ENCODE measurements at regions not wholly inside any gene's neighbourhood (a gene's known extent, or its start where the extent isn't known, plus 50 kb on each side); places are given as distances from the start of the nearest gene placed in this dataset.
"Not testable (repeated sequence)": the region's sequence is repeated elsewhere in the genome, so short reads cannot be mapped to it uniquely, and the experiment has no call there.

- Mint-ChIP-seq H3K27ac (no peak overlapping the region), H3K36me3 (ENCODE audit: low read depth) (no peaks in the 10 kb centered on the region), H3K9me3 (peaks cover 6% of the 10 kb centered on the region), H3K27me3 (no peaks in the 10 kb centered on the region), H3K4me1 (ENCODE audit: low read depth) (no peaks in the 10 kb centered on the region), H3K4me3 (no peak overlapping the region)
- no peak for DNase-seq
These were observed 434.6 kb upstream of the FRG1 start for GRCh38 chr4:189506080-189506479.

- Mint-ChIP-seq H3K9me3 (peaks cover 6% of the 10 kb centered on the region), H3K27me3 (no peaks in the 10 kb centered on the region), H3K4me1 (ENCODE audit: low read depth) (no peaks in the 10 kb centered on the region), H3K36me3 (ENCODE audit: low read depth) (no peaks in the 10 kb centered on the region), H3K4me3 (no peak overlapping the region), H3K27ac (no peak overlapping the region)
- no peak for DNase-seq
These were observed 433.6 kb upstream of the FRG1 start for GRCh38 chr4:189507060-189507459.

- H3K27ac Mint-ChIP-seq, result no peak overlapping the region
- no peaks in the 10 kb centered on the region for H3K36me3 Mint-ChIP-seq (ENCODE audit: low read depth)
- H3K27me3 Mint-ChIP-seq, result no peaks in the 10 kb centered on the region
- H3K4me3 Mint-ChIP-seq, result no peak overlapping the region
- no peaks in the 10 kb centered on the region for H3K4me1 Mint-ChIP-seq (ENCODE audit: low read depth)
- peaks cover 2% of the 10 kb centered on the region for H3K9me3 Mint-ChIP-seq
- DNase-seq, result no peak
These were observed 430.1 kb upstream of the FRG1 start for GRCh38 chr4:189510601-189511000.

- H3K9me3 Mint-ChIP-seq, result peaks cover 2% of the 10 kb centered on the region
- H3K4me1 Mint-ChIP-seq (ENCODE audit: low read depth), result no peaks in the 10 kb centered on the region
- no peak for DNase-seq
- H3K4me3 Mint-ChIP-seq, result no peak overlapping the region
- no peak overlapping the region for H3K27ac Mint-ChIP-seq
- no peaks in the 10 kb centered on the region for H3K27me3 Mint-ChIP-seq
- H3K36me3 Mint-ChIP-seq (ENCODE audit: low read depth), result no peaks in the 10 kb centered on the region
These were observed 429.1 kb upstream of the FRG1 start for GRCh38 chr4:189511581-189511980.

- no peak overlapping the region for H3K27ac Mint-ChIP-seq
- H3K36me3 Mint-ChIP-seq (ENCODE audit: low read depth), result no peaks in the 10 kb centered on the region
- no peak overlapping the region for H3K4me3 Mint-ChIP-seq
- peaks cover 2% of the 10 kb centered on the region for H3K9me3 Mint-ChIP-seq
- H3K4me1 Mint-ChIP-seq (ENCODE audit: low read depth), result no peaks in the 10 kb centered on the region
- no peak for DNase-seq
- no peaks in the 10 kb centered on the region for H3K27me3 Mint-ChIP-seq
These were observed 427.3 kb upstream of the FRG1 start for GRCh38 chr4:189513421-189513820.

GRCh38 chr4:189514209-189514608, 426.5 kb upstream of the FRG1 start:
- no peaks in the 10 kb centered on the region for H3K27me3 Mint-ChIP-seq
- no peaks in the 10 kb centered on the region for H3K4me1 Mint-ChIP-seq (ENCODE audit: low read depth)
- H3K27ac Mint-ChIP-seq, result no peak overlapping the region
- no peak overlapping the region for H3K4me3 Mint-ChIP-seq
- no peaks in the 10 kb centered on the region for H3K36me3 Mint-ChIP-seq (ENCODE audit: low read depth)
- DNase-seq, result no peak
- H3K9me3 Mint-ChIP-seq, result peaks cover 2% of the 10 kb centered on the region

- Mint-ChIP-seq H3K9me3 (peaks cover 2% of the 10 kb centered on the region), H3K4me1 (ENCODE audit: low read depth) (no peaks in the 10 kb centered on the region), H3K27ac (no peak overlapping the region), H3K4me3 (no peak overlapping the region), H3K27me3 (no peaks in the 10 kb centered on the region), H3K36me3 (ENCODE audit: low read depth) (no peaks in the 10 kb centered on the region)
- no peak for DNase-seq
These were observed 423.8 kb upstream of the FRG1 start for GRCh38 chr4:189516902-189517301.

GRCh38 chr4:189519186-189519585, 421.5 kb upstream of the FRG1 start:
- no peaks in the 10 kb centered on the region for H3K27me3 Mint-ChIP-seq
- DNase-seq, result no peak
- no peaks in the 10 kb centered on the region for H3K36me3 Mint-ChIP-seq (ENCODE audit: low read depth)
- H3K9me3 Mint-ChIP-seq, result peaks cover 7% of the 10 kb centered on the region
- H3K27ac Mint-ChIP-seq, result no peak overlapping the region
- no peak overlapping the region for H3K4me3 Mint-ChIP-seq
- H3K4me1 Mint-ChIP-seq (ENCODE audit: low read depth), result no peaks in the 10 kb centered on the region

- Mint-ChIP-seq H3K27me3 (no peaks in the 10 kb centered on the region), H3K4me1 (ENCODE audit: low read depth) (no peaks in the 10 kb centered on the region), H3K36me3 (ENCODE audit: low read depth) (no peaks in the 10 kb centered on the region), H3K9me3 (peaks cover 30% of the 10 kb centered on the region), H3K27ac (no peak overlapping the region), H3K4me3 (no peak overlapping the region)
- DNase-seq, result no peak
These were observed 415.4 kb upstream of the FRG1 start for GRCh38 chr4:189525304-189525703.

GRCh38 chr4:189530848-189531247, 409.8 kb upstream of the FRG1 start:
- Mint-ChIP-seq H3K27ac (no peak overlapping the region), H3K27me3 (no peaks in the 10 kb centered on the region), H3K4me3 (no peak overlapping the region), H3K4me1 (ENCODE audit: low read depth) (no peaks in the 10 kb centered on the region), H3K9me3 (peaks cover 27% of the 10 kb centered on the region), H3K36me3 (ENCODE audit: low read depth) (no peaks in the 10 kb centered on the region)
- no peak for DNase-seq

- no peaks in the 10 kb centered on the region for H3K27me3 Mint-ChIP-seq
- no peak for DNase-seq
- H3K36me3 Mint-ChIP-seq (ENCODE audit: low read depth), result no peaks in the 10 kb centered on the region
- peaks cover 19% of the 10 kb centered on the region for H3K9me3 Mint-ChIP-seq
- H3K4me1 Mint-ChIP-seq (ENCODE audit: low read depth), result no peaks in the 10 kb centered on the region
- H3K27ac Mint-ChIP-seq, result no peak overlapping the region
- no peak overlapping the region for H3K4me3 Mint-ChIP-seq
These were observed 407.1 kb upstream of the FRG1 start for GRCh38 chr4:189533603-189534002.

GRCh38 chr4:189547559-189547958, 393.1 kb upstream of the FRG1 start:
- no peaks in the 10 kb centered on the region for H3K36me3 Mint-ChIP-seq (ENCODE audit: low read depth)
- H3K4me3 Mint-ChIP-seq, result no peak overlapping the region
- H3K9me3 Mint-ChIP-seq, result peaks cover 5% of the 10 kb centered on the region
- no peak overlapping the region for H3K27ac Mint-ChIP-seq
- no peak for DNase-seq
- no peaks in the 10 kb centered on the region for H3K27me3 Mint-ChIP-seq
- H3K4me1 Mint-ChIP-seq (ENCODE audit: low read depth), result no peaks in the 10 kb centered on the region

GRCh38 chr4:189548484-189549125, 392.1 kb upstream of the FRG1 start:
- no peak overlapping the region for H3K27ac Mint-ChIP-seq
- H3K36me3 Mint-ChIP-seq (ENCODE audit: low read depth), result no peaks in the 10 kb centered on the region
- no peaks in the 10 kb centered on the region for H3K4me1 Mint-ChIP-seq (ENCODE audit: low read depth)
- H3K27me3 Mint-ChIP-seq, result no peaks in the 10 kb centered on the region
- no peak overlapping the region for H3K4me3 Mint-ChIP-seq
- H3K9me3 Mint-ChIP-seq, result peaks cover 5% of the 10 kb centered on the region
- DNase-seq, result no peak

GRCh38 chr4:189551931-189552670, 388.6 kb upstream of the FRG1 start:
- not testable (repeated sequence) for H3K9me3 Mint-ChIP-seq; H3K36me3 Mint-ChIP-seq (ENCODE audit: low read depth); H3K4me1 Mint-ChIP-seq (ENCODE audit: low read depth); H3K27ac Mint-ChIP-seq; DNase-seq; H3K27me3 Mint-ChIP-seq; H3K4me3 Mint-ChIP-seq

- H3K36me3 Mint-ChIP-seq (ENCODE audit: low read depth); H3K4me1 Mint-ChIP-seq (ENCODE audit: low read depth): not testable (repeated sequence)
These were observed 380.1 kb upstream of the FRG1 start for GRCh38 chr4:189560605-189561004.

More at GRCh38 chr4:189560605-189561004, 380.1 kb upstream of the FRG1 start:
- not testable (repeated sequence) for H3K4me3 Mint-ChIP-seq, H3K27me3 Mint-ChIP-seq, H3K9me3 Mint-ChIP-seq, DNase-seq, H3K27ac Mint-ChIP-seq

All from activated T-cell treated with anti-CD3 and anti-CD28 coated beads, Interleukin-2, amount 50 U/mL, for 24 hours (primary cell).